ENCODE measurements at regions not wholly inside any gene's neighbourhood (a gene's known extent, or its start where the extent isn't known, plus 50 kb on each side); places are given as distances from the start of the nearest gene placed in this dataset.

DNA sequence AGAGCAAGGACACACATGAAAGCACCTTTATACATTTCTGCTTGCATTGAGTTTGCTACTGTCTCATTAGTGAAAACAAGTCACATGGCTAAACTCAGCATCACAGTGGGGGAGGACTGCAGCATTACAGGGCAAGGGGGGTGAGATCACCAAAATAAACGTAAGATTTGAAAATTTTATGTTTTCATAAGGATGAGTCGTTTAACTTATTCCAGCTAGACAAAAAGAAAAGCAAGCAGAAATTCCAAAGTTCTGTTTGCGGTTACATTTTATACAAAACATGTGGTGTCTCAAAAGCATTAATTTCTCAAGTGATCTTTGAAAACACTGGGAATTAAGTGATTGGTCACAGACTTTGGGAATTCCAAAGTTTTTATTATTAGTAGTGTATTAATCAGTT lies 261.4 kb upstream of the RXFP2 start:
- TF ChIP-seq POLR2A (IDR thresholded peaks at IDR 0.05; ENCODE audit: low read length): no peak
- no peak for TF ChIP-seq GATA1 (IDR thresholded peaks at IDR 0.05; ENCODE audit: low read depth, low read length)

Data from erythroblast (primary cell).